MCF 10A (cell line): ENCODE measurements at regions not wholly inside any gene's neighbourhood (a gene's known extent, or its start where the extent isn't known, plus 50 kb on each side); places are given as distances from the start of the nearest gene placed in this dataset.

Experiments
- BruUV-seq: library from RNA; stranded (reverse); fragments of 400-500 nt; replicated peaks from 2 replicates; lab custom pipeline; 2021; lab: Mats Ljungman, UMichigan
- CTCF ChIA-PET: fragments of 300-600 bp; sonication (Branson Sonifier 250); formaldehyde crosslinking; extraction: SDS; loops from one replicate; lab custom pipeline; 2021; ENCODE audit warnings: antibody characterized with exemption, inconsistent platforms; lab: Yijun Ruan, JAX
- POLR2A ChIA-PET: fragments of 300-600, 350-650 bp; sonication (Branson Sonifier 250); formaldehyde crosslinking; extraction: SDS; loops from one replicate; lab custom pipeline; 2020; ENCODE audit warnings: antibody characterized with exemption, inconsistent platforms; lab: Yijun Ruan, JAX
- DNase-seq: peaks from one replicate; pipeline ENCODE4 v3.0.0-alpha.2; 2018; ENCODE audit not compliant: unreplicated experiment
- H3K27ac Mint-ChIP-seq: one replicate; pipeline ENCODE4 v1.8.0; 2022; ENCODE audit warnings: mild to moderate bottlenecking, low read depth, mixed read lengths; ENCODE audit not compliant: unreplicated experiment
- H3K27me3 Mint-ChIP-seq: one replicate; pipeline ENCODE4 v1.8.0; 2022; ENCODE audit warnings: mixed read lengths; ENCODE audit not compliant: insufficient read depth, unreplicated experiment
- H3K36me3 Mint-ChIP-seq: one replicate; pipeline ENCODE4 v1.8.0; 2022; ENCODE audit warnings: mild to moderate bottlenecking, moderate library complexity, mixed read lengths; ENCODE audit not compliant: insufficient read depth, unreplicated experiment
- H3K4me1 Mint-ChIP-seq: one replicate; pipeline ENCODE4 v1.8.0; 2022; ENCODE audit warnings: mixed read lengths; ENCODE audit not compliant: insufficient read depth, unreplicated experiment
- H3K4me3 Mint-ChIP-seq: one replicate; pipeline ENCODE4 v1.8.0; 2022; ENCODE audit warnings: mild to moderate bottlenecking, moderate library complexity, mixed read lengths; ENCODE audit not compliant: unreplicated experiment
- H3K9me3 Mint-ChIP-seq: one replicate; pipeline ENCODE4 v1.8.0; 2022; ENCODE audit warnings: mixed read lengths; ENCODE audit not compliant: unreplicated experiment
- intact Hi-C: fragments of 100-400 bp; cut with micrococcal nuclease; formaldehyde crosslinking; loops from 2 replicates; pipeline ENCODE4 v1.14.1; 2022
- TF ChIP-seq, protein P1 (sequence below): fragments of 200-600 bp; IDR thresholded peaks from one replicate; pipeline ENCODE4 v1.8.0; 2022; ENCODE audit warnings: antibody characterized with exemption, mild to moderate bottlenecking; ENCODE audit not compliant: unreplicated experiment

- DNase-seq, result peak; percentile 28
- intact Hi-C loops, result no loop called here
- peaks cover 21% of the 10 kb centered on the region for H3K9me3 Mint-ChIP-seq
- BruUV-seq, result no TSS peak
- no peak overlapping the region for H3K27ac Mint-ChIP-seq
- ChIA-PET POLR2A (no interaction called here), CTCF (interaction anchor here (0.7 kb wide), 1 partner anchor 128 kb away, joined by 3 read pairs; no protein-coding TSS in a partner anchor)
- H3K36me3 Mint-ChIP-seq, result no peaks in the 10 kb centered on the region
- TF ChIP-seq, protein P1, sequence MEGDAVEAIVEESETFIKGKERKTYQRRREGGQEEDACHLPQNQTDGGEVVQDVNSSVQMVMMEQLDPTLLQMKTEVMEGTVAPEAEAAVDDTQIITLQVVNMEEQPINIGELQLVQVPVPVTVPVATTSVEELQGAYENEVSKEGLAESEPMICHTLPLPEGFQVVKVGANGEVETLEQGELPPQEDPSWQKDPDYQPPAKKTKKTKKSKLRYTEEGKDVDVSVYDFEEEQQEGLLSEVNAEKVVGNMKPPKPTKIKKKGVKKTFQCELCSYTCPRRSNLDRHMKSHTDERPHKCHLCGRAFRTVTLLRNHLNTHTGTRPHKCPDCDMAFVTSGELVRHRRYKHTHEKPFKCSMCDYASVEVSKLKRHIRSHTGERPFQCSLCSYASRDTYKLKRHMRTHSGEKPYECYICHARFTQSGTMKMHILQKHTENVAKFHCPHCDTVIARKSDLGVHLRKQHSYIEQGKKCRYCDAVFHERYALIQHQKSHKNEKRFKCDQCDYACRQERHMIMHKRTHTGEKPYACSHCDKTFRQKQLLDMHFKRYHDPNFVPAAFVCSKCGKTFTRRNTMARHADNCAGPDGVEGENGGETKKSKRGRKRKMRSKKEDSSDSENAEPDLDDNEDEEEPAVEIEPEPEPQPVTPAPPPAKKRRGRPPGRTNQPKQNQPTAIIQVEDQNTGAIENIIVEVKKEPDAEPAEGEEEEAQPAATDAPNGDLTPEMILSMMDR, result no peak
- no peaks in the 10 kb centered on the region for H3K4me1 Mint-ChIP-seq
- H3K27me3 Mint-ChIP-seq, result no peaks in the 10 kb centered on the region
- H3K4me3 Mint-ChIP-seq, result no peak overlapping the region
Observed at GRCh38 chrX:144849141-144849540, 398.2 kb upstream of the SPANXN1 start.

DNA sequence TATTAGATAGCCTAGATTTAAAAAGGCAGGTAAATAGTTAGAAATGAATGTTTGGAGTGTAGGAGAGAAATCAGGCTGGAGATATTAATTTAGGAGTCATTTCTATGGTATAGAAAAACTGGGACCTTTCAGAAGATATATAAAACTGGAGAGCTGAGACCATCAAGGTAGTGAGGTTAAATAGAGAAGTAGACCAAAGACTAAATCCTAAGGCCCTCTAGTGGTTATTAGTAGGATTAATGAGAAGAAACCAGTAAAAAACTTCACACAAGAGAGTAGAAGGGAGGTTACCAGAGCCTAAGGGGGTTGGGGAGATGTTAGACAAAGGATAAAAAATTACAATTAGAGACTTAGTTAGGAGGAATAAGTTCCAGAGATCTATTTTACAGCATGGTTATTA, 351.0 kb upstream of the SPANXN1 start:
- ChIA-PET CTCF (interaction anchor here (0.6 to 1.7 kb wide), 6 partner anchors 12 to 1109 kb away, joined by 3 to 7 read pairs (median 4); no protein-coding TSS in a partner anchor), POLR2A (no interaction called here)
- DNase-seq, result peak; percentile 36
- H3K36me3 Mint-ChIP-seq, result no peaks in the 10 kb centered on the region
- no peak overlapping the region for H3K4me3 Mint-ChIP-seq
- H3K27me3 Mint-ChIP-seq, result no peaks in the 10 kb centered on the region
- no peak overlapping the region for H3K27ac Mint-ChIP-seq
- no peaks in the 10 kb centered on the region for H3K9me3 Mint-ChIP-seq
- no TSS peak for BruUV-seq
- H3K4me1 Mint-ChIP-seq, result no peaks in the 10 kb centered on the region
- intact Hi-C loops, result loop anchor here (1.0 to 10.0 kb wide), 4 partner anchors 164 to 1232 kb away; no protein-coding TSS in a partner anchor
- TF ChIP-seq, protein P1, result peak; percentile 31

GRCh38 chrX:144901521-144901920, 345.8 kb upstream of the SPANXN1 start:
- Mint-ChIP-seq H3K9me3 (peaks cover 5% of the 10 kb centered on the region), H3K36me3 (no peaks in the 10 kb centered on the region), H3K4me3 (no peak overlapping the region), H3K27me3 (no peaks in the 10 kb centered on the region), H3K27ac (no peak overlapping the region), H3K4me1 (no peaks in the 10 kb centered on the region)
- DNase-seq, result no peak
- BruUV-seq, result no TSS peak
- ChIA-PET POLR2A (no interaction called here), CTCF (no interaction called here)
- TF ChIP-seq, protein P1, result no peak
- intact Hi-C loops, result no loop called here

- BruUV-seq, result no TSS peak
Observed at GRCh38 chrX:144916785-144917184, 330.5 kb upstream of the SPANXN1 start.

More at GRCh38 chrX:144916785-144917184, 330.5 kb upstream of the SPANXN1 start:
- H3K4me3 Mint-ChIP-seq, result no peak overlapping the region
- TF ChIP-seq, protein P1, result no peak
- ChIA-PET CTCF (interaction anchor here (0.6 kb wide), 2 partner anchors 21 to 512 kb away, joined by 4 read pairs; no protein-coding TSS in a partner anchor), POLR2A (no interaction called here)
- intact Hi-C loops, result no loop called here
- no peaks in the 10 kb centered on the region for H3K4me1 Mint-ChIP-seq
- no peak overlapping the region for H3K27ac Mint-ChIP-seq
- H3K36me3 Mint-ChIP-seq, result no peaks in the 10 kb centered on the region
- no peaks in the 10 kb centered on the region for H3K27me3 Mint-ChIP-seq
- H3K9me3 Mint-ChIP-seq, result peaks cover 4% of the 10 kb centered on the region
- peak; percentile 18 for DNase-seq
